DOHH2 (cell line): ENCODE measurements at regions not wholly inside any gene's neighbourhood (a gene's known extent, or its start where the extent isn't known, plus 50 kb on each side); places are given as distances from the start of the nearest gene placed in this dataset.

Source experiments
- CTCF ChIP-seq: fragments of 200-600 bp; sonication (generic); IDR thresholded peaks from one replicate; pipeline ENCODE4 v1.5.1; 2014; ENCODE audit warnings: antibody characterized with exemption, mild to moderate bottlenecking, low read depth, low read length; ENCODE audit not compliant: poor library complexity, severe bottlenecking
- EZH2phosphoT487 ChIP-seq: fragments of 200-600 bp; sonication (generic); IDR thresholded peaks from 2 replicates; pipeline ENCODE4 v1.6.1; 2017; ENCODE audit warnings: borderline replicate concordance, mild to moderate bottlenecking, antibody characterized with exemption, low read length, moderate library complexity, mixed read lengths

GRCh38 chr6:87847135-87847829 is 145.2 kb upstream of the AKIRIN2 start:
- TF ChIP-seq CTCF (no peak), EZH2phosphoT487 (no peak)
